Activated T-helper 1 cell treated with anti-CD3 and anti-CD28 coated beads, Interleukin-12 subunit alpha, Interleukin-12 subunit beta, Interleukin-2, Interleukin-4 antibody, amounts not matched to agents 30 ng/mL and 10 ng/mL and 1 ng/mL, durations not matched to agents 14 hours and 24 hours and 36 hours (primary cell): ENCODE measurements at regions not wholly inside any gene's neighbourhood (a gene's known extent, or its start where the extent isn't known, plus 50 kb on each side); places are given as distances from the start of the nearest gene placed in this dataset.
"Not testable (repeated sequence)": the region's sequence is repeated elsewhere in the genome, so short reads cannot be mapped to it uniquely, and the experiment has no call there.

Source experiments
- DNase-seq: peaks from one replicate; pipeline ENCODE4 v3.0.0; 2021; ENCODE audit warnings: low spot score
- H3K27ac Mint-ChIP-seq: one replicate; pipeline ENCODE4 v1.8.0; 2021; ENCODE audit warnings: mild to moderate bottlenecking, mixed read lengths
- H3K27me3 Mint-ChIP-seq: one replicate; pipeline ENCODE4 v1.8.0; 2022; ENCODE audit warnings: mild to moderate bottlenecking, moderate library complexity, mixed read lengths; ENCODE audit not compliant: insufficient read depth
- H3K36me3 Mint-ChIP-seq: one replicate; pipeline ENCODE4 v1.8.0; 2021; ENCODE audit warnings: low read depth, mixed read lengths
- H3K4me1 Mint-ChIP-seq: one replicate; pipeline ENCODE4 v1.8.0; 2021; ENCODE audit warnings: low read depth, mixed read lengths
- H3K4me3 Mint-ChIP-seq: one replicate; pipeline ENCODE4 v1.8.0; 2021; ENCODE audit warnings: mild to moderate bottlenecking, moderate library complexity, mixed read lengths
- H3K9me3 Mint-ChIP-seq: one replicate; pipeline ENCODE4 v1.8.0; 2021; ENCODE audit warnings: mixed read lengths
- intact Hi-C: fragments of 100-400 bp; cut with micrococcal nuclease; formaldehyde crosslinking; loops from one replicate; pipeline ENCODE4 v1.15.1; 2024

GRCh38 chr20:28562510-28562898, 2695.0 kb upstream of the DEFB115 start:
- intact Hi-C loops: no loop called here
- H3K27me3 Mint-ChIP-seq: no peaks in the 10 kb centered on the region
- H3K9me3 Mint-ChIP-seq: peaks cover 62% of the 10 kb centered on the region
- no peak overlapping the region for H3K4me3 Mint-ChIP-seq
- H3K4me1 Mint-ChIP-seq: no peaks in the 10 kb centered on the region
- H3K27ac Mint-ChIP-seq: no peak overlapping the region
- peaks cover 4% of the 10 kb centered on the region for H3K36me3 Mint-ChIP-seq
- DNase-seq: no peak

- H3K4me3 Mint-ChIP-seq, H3K36me3 Mint-ChIP-seq, H3K4me1 Mint-ChIP-seq, DNase-seq, intact Hi-C loops, H3K27ac Mint-ChIP-seq, H3K27me3 Mint-ChIP-seq: not testable (repeated sequence)
- H3K9me3 Mint-ChIP-seq: peaks cover 59% of the 10 kb centered on the region
Observed at GRCh38 chr20:28562899-28563521, 2694.5 kb upstream of the DEFB115 start.

GRCh38 chr20:28564024-28564423, 2693.4 kb upstream of the DEFB115 start:
- peaks cover 52% of the 10 kb centered on the region for H3K9me3 Mint-ChIP-seq
- H3K27ac Mint-ChIP-seq, H3K36me3 Mint-ChIP-seq, intact Hi-C loops, H3K4me1 Mint-ChIP-seq, H3K4me3 Mint-ChIP-seq, DNase-seq, H3K27me3 Mint-ChIP-seq: not testable (repeated sequence)

- intact Hi-C loops, H3K4me3 Mint-ChIP-seq: not testable (repeated sequence)
- H3K9me3 Mint-ChIP-seq: peaks cover 51% of the 10 kb centered on the region
Observed at GRCh38 chr20:28564688-28565463, 2692.6 kb upstream of the DEFB115 start.

GRCh38 chr20:28575991-28576390, 2681.5 kb upstream of the DEFB115 start:
- Mint-ChIP-seq H3K9me3 (peaks cover 24% of the 10 kb centered on the region), H3K36me3 (peaks cover 18% of the 10 kb centered on the region)
- H3K4me1 Mint-ChIP-seq, H3K27me3 Mint-ChIP-seq, H3K27ac Mint-ChIP-seq, DNase-seq, H3K4me3 Mint-ChIP-seq, intact Hi-C loops: not testable (repeated sequence)

More at GRCh38 chr20:28564688-28565463, 2692.6 kb upstream of the DEFB115 start:
- not testable (repeated sequence) for H3K27me3 Mint-ChIP-seq, H3K36me3 Mint-ChIP-seq, H3K4me1 Mint-ChIP-seq, H3K27ac Mint-ChIP-seq, DNase-seq

GRCh38 chr20:28591680-28592079, 2665.8 kb upstream of the DEFB115 start:
- Mint-ChIP-seq H3K36me3 (peaks cover 11% of the 10 kb centered on the region), H3K4me1 (peaks cover 16% of the 10 kb centered on the region)
- H3K27ac Mint-ChIP-seq, DNase-seq, H3K27me3 Mint-ChIP-seq, H3K4me3 Mint-ChIP-seq, intact Hi-C loops, H3K9me3 Mint-ChIP-seq: not testable (repeated sequence)

- H3K27me3 Mint-ChIP-seq, H3K9me3 Mint-ChIP-seq, DNase-seq, intact Hi-C loops: not testable (repeated sequence)
- Mint-ChIP-seq H3K27ac (peak overlapping the region; percentile 15), H3K36me3 (peaks cover 19% of the 10 kb centered on the region), H3K4me3 (peak overlapping the region; percentile 69), H3K4me1 (peaks cover 30% of the 10 kb centered on the region)
Observed at GRCh38 chr20:28593383-28593782, 2664.1 kb upstream of the DEFB115 start.

GRCh38 chr20:28594476-28594875, 2663.0 kb upstream of the DEFB115 start:
- DNase-seq, H3K9me3 Mint-ChIP-seq, H3K27ac Mint-ChIP-seq, intact Hi-C loops, H3K27me3 Mint-ChIP-seq, H3K4me3 Mint-ChIP-seq: not testable (repeated sequence)
- H3K4me1 Mint-ChIP-seq: peaks cover 30% of the 10 kb centered on the region
- peaks cover 16% of the 10 kb centered on the region for H3K36me3 Mint-ChIP-seq

- H3K36me3 Mint-ChIP-seq: peaks cover 19% of the 10 kb centered on the region
- peak overlapping the region; percentile 94 for H3K4me3 Mint-ChIP-seq
- H3K9me3 Mint-ChIP-seq: peaks cover 11% of the 10 kb centered on the region
- not testable (repeated sequence) for DNase-seq, H3K27me3 Mint-ChIP-seq
- peak overlapping the region; percentile 87 for H3K27ac Mint-ChIP-seq
- H3K4me1 Mint-ChIP-seq: peaks cover 41% of the 10 kb centered on the region
- intact Hi-C loops: loop anchor here (5.0 kb wide), 1 partner anchor 1775 kb away; no protein-coding TSS in a partner anchor
Observed at GRCh38 chr20:28602006-28602402, 2655.5 kb upstream of the DEFB115 start.

GRCh38 chr20:28602403-28603217, 2654.9 kb upstream of the DEFB115 start:
- H3K27ac Mint-ChIP-seq: peak overlapping the region; percentile 87
- DNase-seq: peak; percentile 85
- not testable (repeated sequence) for H3K27me3 Mint-ChIP-seq
- intact Hi-C loops: loop anchor here (5.0 kb wide), 1 partner anchor 1775 kb away; no protein-coding TSS in a partner anchor
- peaks cover 35% of the 10 kb centered on the region for H3K4me1 Mint-ChIP-seq
- H3K4me3 Mint-ChIP-seq: peak overlapping the region; percentile 94
- peaks cover 11% of the 10 kb centered on the region for H3K9me3 Mint-ChIP-seq
- H3K36me3 Mint-ChIP-seq: peaks cover 19% of the 10 kb centered on the region

- Mint-ChIP-seq H3K9me3 (peaks cover 11% of the 10 kb centered on the region), H3K36me3 (peaks cover 13% of the 10 kb centered on the region), H3K4me3 (peak overlapping the region; percentile 94), H3K4me1 (peaks cover 31% of the 10 kb centered on the region), H3K27ac (peak overlapping the region; percentile 87)
- intact Hi-C loops: loop anchor here (5.0 kb wide), 1 partner anchor 1774 kb away; no protein-coding TSS in a partner anchor
- not testable (repeated sequence) for DNase-seq, H3K27me3 Mint-ChIP-seq
Observed at GRCh38 chr20:28603218-28603577, 2654.3 kb upstream of the DEFB115 start.

GRCh38 chr20:28616354-28616753, 2641.1 kb upstream of the DEFB115 start:
- Mint-ChIP-seq H3K4me1 (no peaks in the 10 kb centered on the region), H3K27ac (no peak overlapping the region), H3K9me3 (peaks cover 58% of the 10 kb centered on the region), H3K36me3 (no peaks in the 10 kb centered on the region), H3K4me3 (no peak overlapping the region), H3K27me3 (no peaks in the 10 kb centered on the region)
- intact Hi-C loops: no loop called here
- no peak for DNase-seq
